ENCODE measurements at regions not wholly inside any gene's neighbourhood (a gene's known extent, or its start where the extent isn't known, plus 50 kb on each side); places are given as distances from the start of the nearest gene placed in this dataset.

DNA sequence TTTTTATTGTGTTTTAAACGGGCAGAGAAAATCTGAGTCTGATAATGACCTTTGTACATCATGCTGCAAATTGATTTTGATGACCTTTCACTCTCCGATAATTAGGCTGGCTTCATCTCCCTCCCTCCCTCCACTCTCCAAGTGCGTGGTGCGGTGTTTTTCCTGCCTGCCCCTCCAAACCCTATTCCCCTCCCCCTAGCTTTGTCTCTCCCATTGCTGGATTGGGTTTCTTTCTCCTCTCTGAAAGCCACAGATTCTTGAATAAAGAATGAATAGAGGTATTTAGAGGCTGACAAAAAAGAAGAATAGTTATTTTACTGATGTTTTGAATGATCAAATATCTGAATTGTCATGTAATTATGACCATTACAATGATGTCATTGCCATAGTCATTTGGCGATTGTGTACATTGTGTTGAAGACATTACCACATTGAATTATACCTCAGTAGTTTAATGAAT, 571.1 kb upstream of the ZNF608 start:
- TF ChIP-seq POLR2A (IDR thresholded peaks at IDR 0.05) = no peak
- TF ChIP-seq, protein P1, sequence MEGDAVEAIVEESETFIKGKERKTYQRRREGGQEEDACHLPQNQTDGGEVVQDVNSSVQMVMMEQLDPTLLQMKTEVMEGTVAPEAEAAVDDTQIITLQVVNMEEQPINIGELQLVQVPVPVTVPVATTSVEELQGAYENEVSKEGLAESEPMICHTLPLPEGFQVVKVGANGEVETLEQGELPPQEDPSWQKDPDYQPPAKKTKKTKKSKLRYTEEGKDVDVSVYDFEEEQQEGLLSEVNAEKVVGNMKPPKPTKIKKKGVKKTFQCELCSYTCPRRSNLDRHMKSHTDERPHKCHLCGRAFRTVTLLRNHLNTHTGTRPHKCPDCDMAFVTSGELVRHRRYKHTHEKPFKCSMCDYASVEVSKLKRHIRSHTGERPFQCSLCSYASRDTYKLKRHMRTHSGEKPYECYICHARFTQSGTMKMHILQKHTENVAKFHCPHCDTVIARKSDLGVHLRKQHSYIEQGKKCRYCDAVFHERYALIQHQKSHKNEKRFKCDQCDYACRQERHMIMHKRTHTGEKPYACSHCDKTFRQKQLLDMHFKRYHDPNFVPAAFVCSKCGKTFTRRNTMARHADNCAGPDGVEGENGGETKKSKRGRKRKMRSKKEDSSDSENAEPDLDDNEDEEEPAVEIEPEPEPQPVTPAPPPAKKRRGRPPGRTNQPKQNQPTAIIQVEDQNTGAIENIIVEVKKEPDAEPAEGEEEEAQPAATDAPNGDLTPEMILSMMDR (IDR thresholded peaks at IDR 0.05) = no peak
